HG02759 (cell line): ENCODE measurements at regions not wholly inside any gene's neighbourhood (a gene's known extent, or its start where the extent isn't known, plus 50 kb on each side); places are given as distances from the start of the nearest gene placed in this dataset.

Experiments used
- ATAC-seq: cut with Tn5 transposase; IDR thresholded peaks from one replicate; pipeline ENCODE4 v1.9.1; 2021; ENCODE audit warnings: mild to moderate bottlenecking, moderate library complexity; ENCODE audit not compliant: unreplicated experiment

DNA sequence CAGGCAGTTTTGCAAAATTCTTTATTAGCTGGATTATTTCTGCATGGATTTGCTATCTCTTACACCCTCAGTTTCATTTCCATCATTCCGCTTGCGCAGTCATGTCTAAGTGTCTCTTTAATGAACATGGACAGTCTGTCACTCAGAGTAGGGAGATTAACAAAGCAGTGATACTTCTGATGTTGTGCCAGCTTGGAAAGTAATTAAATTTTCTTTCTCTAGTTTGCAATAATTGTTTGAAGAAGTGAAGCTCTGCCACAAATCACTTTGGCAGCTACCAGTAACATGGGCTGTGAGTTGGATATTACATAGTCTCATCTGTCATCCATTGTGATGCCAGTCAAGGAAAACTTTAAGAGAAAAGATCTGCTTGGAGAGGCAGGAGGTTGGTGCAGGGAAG lies 324.8 kb upstream of the NWD2 start:
- no peak for ATAC-seq

DNA sequence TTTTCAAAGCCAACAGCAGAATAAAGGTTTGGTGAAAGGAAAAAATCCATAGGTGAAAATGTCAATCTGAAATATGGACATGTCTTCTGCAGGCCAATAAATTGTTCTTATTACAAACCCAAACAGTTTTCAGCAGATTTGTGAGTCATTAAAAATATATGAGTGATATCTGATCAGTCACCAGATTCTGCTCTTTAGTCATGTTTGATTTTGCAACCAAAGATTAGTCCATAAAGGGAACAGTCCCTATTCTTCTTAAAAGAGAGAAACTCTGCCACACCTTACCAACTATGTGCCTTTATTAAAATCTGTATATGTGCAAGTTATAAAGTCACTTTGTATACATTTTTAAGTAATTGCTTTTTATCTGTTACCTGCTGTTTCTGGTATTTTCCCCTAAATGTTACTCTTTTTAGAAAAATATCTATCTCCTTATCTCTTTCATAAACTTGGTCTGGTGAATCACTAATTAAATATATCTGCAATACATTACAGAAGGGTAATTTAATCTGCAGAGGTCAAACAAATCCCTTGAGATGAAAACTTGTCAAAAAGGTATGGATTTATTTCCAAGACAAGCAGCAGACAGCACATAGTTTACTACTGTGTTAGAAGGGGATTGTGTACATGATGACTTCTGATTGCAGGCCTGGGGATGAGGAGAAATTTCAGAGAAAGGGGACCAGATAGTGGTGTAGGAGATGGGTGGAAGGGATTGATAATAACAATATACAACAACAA lies 322.9 kb upstream of the NWD2 start:
- no peak for ATAC-seq

DNA sequence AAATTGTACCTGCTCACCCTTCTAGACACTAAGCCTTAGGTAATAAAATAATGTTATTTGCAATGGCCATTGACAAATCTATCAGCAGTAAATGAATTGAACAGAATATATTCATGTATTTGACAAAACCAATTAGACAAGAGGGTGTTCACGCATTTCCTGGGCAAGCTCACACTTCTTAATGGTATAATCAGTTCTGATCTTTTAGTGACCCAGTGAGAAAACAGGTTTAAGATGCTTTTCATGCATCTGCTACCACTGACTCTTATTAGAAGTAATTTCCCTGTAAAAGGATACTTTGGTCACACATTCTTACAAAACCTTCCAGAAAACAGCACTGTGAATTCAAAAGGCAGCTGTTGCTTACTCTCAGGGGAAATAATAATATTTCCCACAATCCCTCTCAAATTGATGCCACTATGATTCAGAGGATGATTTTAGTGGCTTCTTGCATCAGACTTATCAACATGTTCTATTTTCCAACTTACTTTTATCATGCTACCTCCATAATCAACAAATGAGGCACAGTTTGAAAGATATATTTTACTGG lies 313.9 kb upstream of the NWD2 start:
- ATAC-seq = no peak

DNA sequence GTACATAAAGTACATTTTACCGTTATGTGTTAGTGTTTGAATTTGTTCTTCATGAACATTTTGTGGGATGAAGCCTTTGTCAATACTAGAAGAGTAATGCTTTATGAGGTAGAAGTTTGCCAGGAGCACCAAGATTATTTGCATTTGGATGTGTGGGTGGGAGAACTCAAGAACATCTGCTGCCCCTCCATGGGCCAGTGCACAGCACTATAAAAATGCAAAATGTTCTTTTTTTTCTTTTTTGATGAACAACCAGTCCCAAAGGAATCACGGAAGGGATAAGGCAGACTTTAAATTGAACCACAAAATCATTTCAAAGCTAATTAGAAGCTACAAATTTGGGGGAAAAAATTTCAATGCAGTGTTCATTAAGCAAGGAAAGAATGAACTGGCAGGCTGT lies 300.3 kb upstream of the NWD2 start:
- no peak for ATAC-seq

DNA sequence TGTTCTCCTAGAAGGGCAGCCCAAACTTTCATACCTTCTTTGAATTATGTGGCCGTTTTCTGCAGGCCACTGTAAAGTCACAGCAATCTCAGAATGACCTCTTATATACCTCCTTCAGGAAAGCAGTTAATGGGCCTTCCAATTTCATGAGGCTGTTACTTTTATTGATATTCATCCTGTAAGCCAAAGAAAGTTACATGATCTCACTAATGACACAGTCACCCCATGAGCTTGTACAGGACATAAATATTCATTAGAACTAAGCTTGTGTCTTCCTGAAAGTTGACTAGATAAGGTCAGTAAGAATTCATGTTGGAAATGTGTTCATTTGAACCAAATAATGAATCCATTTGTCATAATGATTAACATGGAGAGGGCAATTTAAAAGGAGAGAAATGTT lies 283.1 kb upstream of the NWD2 start:
- ATAC-seq = no peak

DNA sequence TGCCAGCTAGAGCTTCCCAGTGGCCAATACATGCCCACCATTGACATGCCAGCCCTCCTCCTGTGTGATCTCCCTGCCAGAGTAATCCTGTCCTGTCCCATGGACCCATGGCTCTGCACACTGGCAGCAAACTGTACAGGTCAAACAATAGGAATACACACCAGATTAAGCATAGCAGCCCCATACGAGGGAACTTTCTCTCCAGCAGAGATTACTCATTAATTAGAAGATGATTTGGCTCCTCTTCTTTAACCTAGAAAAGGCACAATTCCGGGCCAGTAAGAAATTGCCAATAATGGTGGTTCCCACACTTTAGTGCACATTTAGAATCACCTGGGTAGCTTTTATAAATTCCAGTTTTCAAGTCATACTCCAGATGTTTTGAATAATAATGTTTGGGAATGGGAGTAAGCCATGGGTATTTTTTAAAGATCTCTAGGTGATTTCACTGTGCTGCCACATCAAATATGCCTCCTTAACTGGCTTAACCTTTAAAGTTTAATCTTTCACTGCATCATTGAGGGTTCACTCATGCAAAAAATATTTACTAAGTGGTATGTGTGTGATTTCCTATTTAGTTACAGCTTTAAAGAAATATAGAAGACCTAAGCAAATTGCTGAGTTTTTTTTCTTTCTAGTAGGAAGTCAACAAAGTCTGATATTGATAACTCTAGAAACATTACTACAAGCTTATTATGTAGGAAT lies 277.6 kb upstream of the NWD2 start:
- no peak for ATAC-seq

DNA sequence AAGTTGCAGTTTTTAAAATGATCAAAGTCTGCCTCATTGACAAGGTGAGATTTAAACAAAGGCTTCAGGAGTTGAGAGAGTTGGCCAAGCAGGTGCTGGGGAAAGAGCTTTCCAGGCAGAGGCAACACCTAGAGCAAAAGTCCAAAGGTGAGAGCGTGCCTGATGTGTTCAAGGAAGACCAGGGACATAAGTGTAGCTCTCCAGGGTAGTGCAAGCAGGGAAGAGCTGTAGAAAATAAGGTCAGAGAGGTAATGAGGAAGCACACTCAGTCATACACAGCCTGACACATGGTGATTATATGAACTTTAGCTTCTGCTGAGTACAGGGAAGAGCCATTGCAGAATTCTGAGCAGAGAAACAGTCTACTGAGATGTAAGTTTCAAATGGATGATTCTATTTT lies 265.0 kb upstream of the NWD2 start:
- no peak for ATAC-seq

DNA sequence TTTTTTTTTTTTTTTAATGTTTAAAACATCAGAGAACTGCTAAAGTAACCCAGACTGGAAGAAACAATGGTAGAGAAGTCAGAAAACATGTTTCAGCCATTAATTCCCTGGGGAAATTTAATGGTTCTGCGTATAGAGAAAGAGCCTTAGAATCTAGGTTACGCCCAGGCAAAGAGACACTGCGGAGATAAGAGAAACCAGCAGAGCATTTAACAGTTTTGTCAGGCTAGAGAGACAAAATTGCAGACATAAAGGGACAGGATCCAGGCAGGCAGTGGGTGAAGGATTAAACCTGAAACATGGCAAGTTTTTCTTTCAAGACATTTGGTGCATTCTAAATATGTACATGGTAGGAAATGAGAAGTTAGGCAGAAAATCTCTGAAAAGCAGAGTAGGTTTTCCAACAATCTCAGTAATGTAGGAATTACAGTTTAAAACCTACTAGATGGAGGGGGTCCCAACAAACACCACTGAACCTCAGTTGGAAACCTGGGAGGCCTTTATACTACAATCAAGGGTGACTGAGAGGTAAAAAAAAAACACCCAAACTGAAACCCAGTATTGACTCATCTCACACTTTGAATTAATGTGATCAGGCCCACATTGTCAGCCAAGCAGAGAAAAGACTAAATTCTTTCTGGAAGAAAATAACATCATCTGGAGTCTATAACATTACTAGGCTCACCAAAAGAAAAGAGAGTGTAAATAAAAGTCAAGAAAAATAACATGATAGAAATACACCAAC lies 254.2 kb upstream of the NWD2 start:
- peak; percentile 88 for ATAC-seq

DNA sequence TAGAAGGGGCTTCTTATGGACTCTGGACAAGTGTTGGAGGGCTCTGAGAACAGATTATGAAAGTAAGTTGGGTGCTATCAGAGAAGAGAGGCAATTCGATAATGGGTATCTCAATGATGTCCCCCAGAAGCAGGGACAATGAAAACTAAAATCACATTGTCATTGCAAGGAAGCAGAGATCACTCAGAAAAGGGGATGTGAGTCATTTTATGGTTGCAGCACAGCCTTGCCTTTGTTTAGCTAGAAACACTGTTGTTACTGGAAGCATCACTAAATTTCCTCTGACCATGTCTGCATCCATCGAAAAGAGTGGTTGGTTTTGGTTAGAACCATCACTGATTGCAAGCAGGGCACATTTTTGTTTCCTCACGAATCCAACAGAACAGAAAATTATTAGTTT lies 246.8 kb upstream of the NWD2 start:
- no peak for ATAC-seq

DNA sequence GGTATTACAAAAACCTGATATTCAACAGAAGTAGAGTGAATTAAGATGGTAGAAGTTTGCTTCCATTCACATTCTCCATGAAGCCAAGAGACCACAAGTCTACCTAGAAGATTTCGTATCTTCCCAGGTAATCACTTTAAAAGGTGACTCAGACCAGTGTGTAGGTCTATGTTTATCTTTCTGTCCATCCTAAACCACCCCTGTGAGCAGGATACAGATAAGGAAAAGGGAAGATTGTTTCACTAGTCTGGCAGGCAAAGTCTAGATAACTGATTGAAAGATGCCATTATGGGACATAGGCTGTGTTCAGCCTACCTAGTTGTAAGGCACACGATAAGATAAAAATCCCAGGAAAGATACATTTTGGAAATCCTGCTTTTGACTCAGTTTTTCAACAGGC lies 244.3 kb upstream of the NWD2 start:
- ATAC-seq = no peak

DNA sequence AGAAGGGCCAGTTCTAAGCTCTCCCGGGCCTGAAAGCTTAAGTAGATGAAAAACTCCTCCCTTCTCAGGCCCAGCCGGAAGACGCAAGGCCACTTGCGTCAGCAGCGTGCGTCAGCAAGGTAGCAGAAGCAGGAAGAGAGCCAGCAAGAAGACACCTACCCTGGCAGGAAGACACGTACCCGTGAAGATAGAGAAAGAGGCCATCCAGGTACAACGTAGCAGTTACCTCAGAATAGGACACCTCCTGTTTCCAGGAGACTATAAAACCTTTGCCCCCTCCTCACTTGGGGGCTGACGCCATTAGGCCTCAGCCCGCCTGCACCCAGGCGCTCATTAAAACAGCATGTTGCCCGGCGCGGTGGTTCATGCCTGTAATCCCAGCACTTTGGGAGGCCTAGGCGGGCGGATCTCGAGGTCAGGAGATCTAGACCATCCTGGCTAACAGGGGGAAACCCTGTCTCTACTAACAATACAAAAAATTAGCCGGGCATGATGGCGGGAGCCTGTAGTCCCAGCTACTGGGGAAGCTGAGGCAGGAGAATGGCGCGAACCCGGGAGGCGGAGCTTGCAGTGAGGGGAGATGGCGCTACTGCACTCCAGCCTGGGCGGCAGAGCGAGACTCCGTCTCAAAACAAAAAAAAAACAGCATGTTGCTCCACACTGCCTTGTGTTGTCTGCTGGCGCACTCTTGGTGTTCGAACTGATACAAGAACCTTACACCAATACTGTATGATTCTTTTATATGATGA lies 242.7 kb upstream of the NWD2 start:
- ATAC-seq = no peak

DNA sequence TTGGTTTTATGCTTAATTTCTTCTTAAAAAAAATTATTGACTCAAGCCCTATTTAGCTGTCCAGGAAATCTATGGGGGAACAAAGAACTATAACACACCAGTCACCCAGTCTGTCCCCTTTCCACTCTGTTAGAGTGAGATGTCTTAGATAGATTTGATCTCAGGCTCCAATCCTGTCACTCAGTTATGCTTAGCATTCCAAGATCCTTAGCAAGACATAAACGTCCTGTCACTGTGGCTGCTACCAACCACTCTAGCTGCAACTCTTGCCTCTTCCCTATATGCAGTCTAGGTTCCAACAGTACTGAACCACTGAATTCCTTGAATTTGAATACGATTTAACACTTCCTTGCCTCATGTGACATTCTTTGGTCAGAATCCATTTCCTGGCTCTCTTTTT lies 241.9 kb upstream of the NWD2 start:
- ATAC-seq = no peak

DNA sequence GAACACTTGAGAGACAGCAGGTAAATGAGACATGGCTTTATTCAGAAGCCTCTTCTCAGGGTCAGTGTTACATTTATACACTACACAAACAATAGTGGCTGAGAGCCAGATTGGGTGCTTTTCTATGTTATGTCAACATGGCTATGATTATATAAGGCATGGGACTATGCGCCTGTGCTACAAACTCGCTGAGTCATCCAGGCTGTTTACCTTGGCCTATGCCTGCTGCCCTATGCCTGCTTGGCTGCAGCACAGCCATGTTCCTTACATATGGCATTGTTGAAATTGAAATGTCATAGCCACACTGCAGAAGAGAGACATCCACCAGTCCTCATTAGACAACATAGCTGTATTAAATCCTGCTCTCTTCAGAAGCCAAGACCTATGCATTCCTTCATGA lies 236.3 kb upstream of the NWD2 start:
- no peak for ATAC-seq

DNA sequence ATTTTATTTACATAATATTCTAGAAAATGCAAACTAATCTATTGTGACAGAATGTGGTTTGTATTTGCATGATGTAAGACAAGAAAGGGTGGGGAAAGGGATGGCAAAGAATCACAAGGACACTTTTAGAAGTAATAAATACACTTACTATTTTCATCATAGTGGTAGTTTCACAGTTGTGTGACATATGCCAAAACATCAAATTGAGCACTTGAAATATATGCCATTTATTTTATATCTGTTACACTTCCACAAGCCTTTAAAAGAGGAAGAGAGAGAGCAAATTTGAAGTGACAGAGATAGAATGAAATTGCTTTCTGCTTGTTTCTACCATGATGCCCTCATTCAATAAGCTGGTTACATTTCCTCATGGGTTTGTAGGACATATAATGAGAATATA lies 230.0 kb upstream of the NWD2 start:
- ATAC-seq = no peak

DNA sequence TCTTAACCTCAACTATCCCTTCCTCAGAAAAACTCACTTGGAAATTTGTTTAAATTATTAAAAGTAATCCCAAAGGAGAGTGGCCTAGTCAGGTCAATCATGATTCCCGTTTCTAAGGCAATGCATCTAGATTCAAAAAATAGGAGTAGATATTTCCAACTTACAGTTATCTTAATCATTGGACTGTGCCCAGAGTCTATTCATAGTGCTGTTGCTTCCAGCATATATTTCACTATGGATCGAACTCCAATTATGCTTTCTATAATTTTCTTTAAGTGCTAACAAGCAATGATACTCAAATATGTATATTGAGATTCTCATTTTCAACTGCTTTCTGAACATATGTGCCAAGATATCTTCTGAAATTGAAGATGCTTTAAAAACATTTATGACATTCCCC lies 229.2 kb upstream of the NWD2 start:
- no peak for ATAC-seq

DNA sequence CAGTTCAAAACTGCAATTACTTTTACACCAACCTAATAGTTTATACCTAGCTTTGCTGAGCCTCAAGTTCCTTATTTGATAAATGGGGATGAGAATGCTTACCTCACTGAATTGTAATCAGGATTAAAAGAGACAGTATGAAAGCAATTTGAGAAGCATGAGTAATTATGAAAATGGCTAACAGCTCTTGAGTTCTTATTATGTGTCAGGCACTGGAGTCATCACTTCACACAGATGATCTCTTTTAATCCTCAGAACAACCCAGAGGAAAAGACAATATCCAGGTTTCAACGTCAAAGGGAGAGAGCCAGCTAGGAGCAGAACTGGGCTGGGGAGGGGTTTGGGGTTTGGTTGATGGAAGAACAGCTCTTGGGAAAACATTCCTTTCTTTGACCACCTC lies 221.0 kb upstream of the NWD2 start:
- ATAC-seq = no peak

DNA sequence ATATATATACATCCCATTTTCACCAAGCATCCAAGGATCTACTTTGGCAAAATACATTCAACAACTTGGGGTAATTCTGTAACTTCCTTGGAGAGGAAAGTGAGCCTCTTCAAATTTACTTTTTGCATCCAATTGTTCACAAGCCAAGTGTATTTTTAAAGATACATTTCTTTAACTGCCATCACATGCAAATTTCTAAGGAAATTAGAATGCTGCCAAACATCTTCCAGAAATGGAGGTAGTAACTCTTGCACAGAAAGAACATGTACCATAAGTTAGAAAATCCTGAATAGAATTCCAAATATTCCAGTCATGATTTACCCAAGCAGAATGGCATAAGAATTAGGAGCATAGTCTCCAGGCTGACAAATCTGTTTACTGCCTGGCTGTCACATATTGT lies 220.5 kb upstream of the NWD2 start:
- no peak for ATAC-seq

DNA sequence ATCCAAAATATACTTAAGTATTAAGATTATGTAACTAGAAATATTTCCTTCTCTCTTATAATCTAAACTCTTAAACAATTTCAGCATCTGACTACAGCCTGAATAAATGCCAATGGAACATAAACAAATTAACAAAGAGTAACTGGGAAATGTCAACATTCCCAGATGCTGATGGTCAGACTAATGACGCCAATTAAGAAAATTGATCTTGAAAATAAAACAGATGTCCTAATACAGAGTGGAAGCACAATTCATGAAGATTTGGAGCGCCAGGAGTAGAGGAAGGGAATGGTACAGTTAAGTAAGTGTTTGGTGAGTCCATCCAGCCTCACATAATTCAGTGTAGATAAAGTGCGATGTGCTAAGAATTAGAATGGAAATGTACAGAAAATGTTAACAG lies 203.7 kb upstream of the NWD2 start:
- no peak for ATAC-seq

DNA sequence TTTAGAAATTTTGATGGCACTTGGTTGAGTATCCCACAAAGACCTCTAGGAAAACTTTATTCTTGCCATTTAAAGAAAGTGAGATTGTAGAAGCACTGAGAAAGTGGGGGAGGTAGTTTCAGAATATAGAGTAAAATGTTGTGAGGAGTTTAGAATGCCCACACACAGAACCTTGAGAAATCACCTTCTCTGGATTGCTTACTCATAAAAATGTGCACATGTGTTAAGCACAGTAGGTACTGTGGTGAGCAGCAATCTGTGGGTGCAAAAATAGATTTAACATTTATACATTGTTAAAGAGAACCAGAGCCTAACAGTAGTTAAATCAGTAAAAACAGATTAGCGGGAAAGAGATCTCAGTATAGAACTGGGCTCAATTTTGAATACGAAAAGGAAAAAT lies 201.2 kb upstream of the NWD2 start:
- ATAC-seq = no peak

DNA sequence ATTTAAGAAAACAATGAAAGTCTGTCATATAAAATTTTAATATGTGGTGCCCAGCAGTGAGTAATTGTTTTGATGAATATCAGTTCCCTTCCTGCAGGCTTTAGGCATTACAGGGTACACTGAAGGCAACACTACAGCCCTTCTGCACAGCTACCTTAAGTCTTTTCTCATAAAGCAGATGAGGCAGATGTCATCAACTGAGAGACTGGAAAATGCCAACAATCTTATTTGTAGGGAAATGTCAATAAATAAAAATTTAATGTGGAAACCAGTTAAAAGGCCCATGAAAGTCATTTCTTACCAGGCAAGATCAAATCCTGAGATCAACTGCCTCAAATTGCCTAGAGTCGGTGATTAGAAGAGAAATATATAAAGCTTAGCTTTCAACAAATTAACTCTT lies 193.4 kb upstream of the NWD2 start:
- no peak for ATAC-seq

DNA sequence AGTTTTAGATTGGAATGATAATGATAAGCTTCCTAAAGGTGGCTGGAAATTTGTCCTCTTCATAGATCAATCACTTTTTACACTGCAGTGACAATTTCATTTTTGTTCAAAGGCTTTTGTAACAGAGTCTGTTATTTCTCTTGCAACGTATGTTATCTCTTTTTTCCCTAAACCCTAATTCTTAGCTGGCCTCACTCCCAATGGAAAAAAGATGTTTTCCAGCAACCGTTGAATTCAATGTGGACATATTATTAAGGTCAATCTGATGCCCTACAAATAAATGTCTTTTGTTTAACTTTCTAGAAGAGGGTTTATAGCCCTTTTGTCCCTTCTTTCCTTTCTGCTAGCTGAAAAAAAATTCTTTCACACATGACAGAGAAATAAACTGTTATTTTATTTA lies 192.7 kb upstream of the NWD2 start:
- ATAC-seq = no peak
